Neural progenitor cell (in vitro differentiated cells): ENCODE measurements at regions not wholly inside any gene's neighbourhood (a gene's known extent, or its start where the extent isn't known, plus 50 kb on each side); places are given as distances from the start of the nearest gene placed in this dataset.

Source experiments
- DNase-seq: peaks from one replicate; pipeline ENCODE4 v3.0.0-alpha.2; 2016; ENCODE audit warnings: low spot score
- H2AFZ ChIP-seq: fragments of 200-600 bp; sonication (generic); replicated peaks from 2 replicates; pipeline ENCODE4 v1.6.1; 2016; ENCODE audit warnings: antibody characterized with exemption
- H3F3A ChIP-seq: fragments of 200-600 bp; sonication (generic); 2 replicates; pipeline ENCODE4 v1.6.1; 2016; ENCODE audit warnings: antibody characterized with exemption, low read depth
- H3K27ac ChIP-seq: fragments of 200-600 bp; sonication (generic); 2 replicates; pipeline ENCODE4 v1.5.1; 2016; ENCODE audit warnings: mild to moderate bottlenecking
- H3K27me3 ChIP-seq: fragments of 200-600 bp; sonication (generic); 2 replicates; pipeline ENCODE4 v1.6.1; 2016; ENCODE audit warnings: mild to moderate bottlenecking, moderate library complexity
- H3K36me3 ChIP-seq: fragments of 200-600 bp; sonication (generic); 2 replicates; pipeline ENCODE4 v1.5.1; 2016
- H3K4me1 ChIP-seq: fragments of 200-600 bp; sonication (generic); 2 replicates; pipeline ENCODE4 v1.6.1; 2016; ENCODE audit warnings: mixed run types
- H3K4me2 ChIP-seq: fragments of 200-600 bp; sonication (generic); 2 replicates; pipeline ENCODE4 v1.6.1; 2016
- H3K4me3 ChIP-seq: fragments of 200-600 bp; sonication (generic); 2 replicates; pipeline ENCODE4 v1.5.1; 2016
- H3K79me2 ChIP-seq: fragments of 200-600 bp; sonication (generic); 2 replicates; pipeline ENCODE4 v1.6.1; 2016; ENCODE audit warnings: low read depth
- H3K9ac ChIP-seq: fragments of 200-600 bp; sonication (generic); 2 replicates; pipeline ENCODE4 v1.6.1; 2016
- H3K9me3 ChIP-seq: fragments of 200-600 bp; sonication (generic); 2 replicates; pipeline ENCODE4 v1.5.1; 2016; ENCODE audit warnings: low read depth
- H4K20me1 ChIP-seq: fragments of 200-600 bp; sonication (generic); 2 replicates; pipeline ENCODE4 v1.6.1; 2016; ENCODE audit warnings: low read depth
- H3K27ac Mint-ChIP-seq: 3 replicates; pipeline ENCODE4 v1.8.0; 2021; ENCODE audit warnings: mixed read lengths
- H3K27me3 Mint-ChIP-seq: 2 replicates; pipeline ENCODE4 v1.8.0; 2022; ENCODE audit warnings: low read depth, mild to moderate bottlenecking, inconsistent platforms, moderate library complexity, mixed read lengths; ENCODE audit not compliant: insufficient read depth
- H3K36me3 Mint-ChIP-seq: 3 replicates; pipeline ENCODE4 v1.8.0; 2021; ENCODE audit warnings: mixed read lengths
- H3K4me1 Mint-ChIP-seq: 3 replicates; pipeline ENCODE4 v1.8.0; 2021; ENCODE audit warnings: mixed read lengths
- H3K4me3 Mint-ChIP-seq: 3 replicates; pipeline ENCODE4 v1.8.0; 2021; ENCODE audit warnings: mild to moderate bottlenecking, moderate library complexity, mixed read lengths
- H3K9me3 Mint-ChIP-seq: 3 replicates; pipeline ENCODE4 v1.8.0; 2020; ENCODE audit warnings: mixed read lengths
- EZH2 ChIP-seq: fragments of 200-600 bp; sonication (generic); IDR thresholded peaks from 2 replicates; pipeline ENCODE4 v1.6.1; 2017; ENCODE audit warnings: antibody characterized with exemption, mild to moderate bottlenecking, moderate library complexity
- EZH2phosphoT487 ChIP-seq: fragments of 200-600 bp; sonication (generic); IDR thresholded peaks from 2 replicates; pipeline ENCODE4 v1.6.1; 2017; ENCODE audit warnings: antibody characterized with exemption
- TF ChIP-seq, protein P1 (sequence below): fragments of 200-600 bp; sonication (generic); IDR thresholded peaks from 2 replicates; pipeline ENCODE4 v1.5.1; 2017; ENCODE audit warnings: antibody characterized with exemption, mild to moderate bottlenecking

DNA sequence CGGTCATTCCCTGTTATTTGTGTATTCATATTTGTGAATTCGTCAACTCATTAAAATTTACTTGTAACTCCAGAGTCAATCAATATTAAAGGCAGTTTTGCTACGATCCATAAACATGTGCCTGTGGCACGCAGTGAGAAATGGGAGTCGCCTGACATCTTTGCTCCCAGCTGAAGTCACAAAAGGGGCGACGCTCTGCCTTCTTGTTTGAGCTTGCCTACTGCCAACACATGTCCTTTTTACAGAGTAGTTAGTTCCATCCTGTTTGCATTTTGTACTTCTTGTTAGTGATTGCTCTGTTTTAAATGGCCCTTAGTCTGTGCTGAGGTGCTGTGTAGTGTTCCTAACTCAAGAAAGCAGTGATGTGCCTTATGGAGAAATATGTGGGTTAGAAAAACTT lies 305.3 kb downstream of the ETS1 start:
- H3K27me3 ChIP-seq: no peaks in the 10 kb centered on the region
- no peak overlapping the region for H3K4me2 ChIP-seq
- H3K4me3 ChIP-seq: no peak overlapping the region

DNA sequence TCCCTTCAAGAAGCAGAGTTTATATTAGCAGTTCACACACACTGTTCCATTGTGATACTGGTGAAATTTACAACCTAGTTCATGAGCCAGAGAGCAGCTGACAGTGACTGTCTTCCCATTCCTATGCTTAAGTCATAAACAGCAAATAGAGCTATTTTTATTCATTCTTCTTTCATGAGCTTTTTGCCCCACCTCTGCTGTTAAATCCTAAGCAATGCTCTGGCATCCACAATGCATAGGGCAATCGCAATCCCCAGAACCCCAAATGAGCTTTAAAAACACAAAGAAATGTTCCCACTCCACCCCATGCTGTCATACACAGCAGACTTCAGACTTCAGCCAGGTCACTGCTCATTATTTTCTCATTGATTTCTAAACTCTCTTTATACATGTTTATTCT lies 307.5 kb downstream of the ETS1 start:
- Mint-ChIP-seq H3K27ac (no peak overlapping the region), H3K36me3 (no peaks in the 10 kb centered on the region), H3K4me1 (peaks cover 7% of the 10 kb centered on the region), H3K27me3 (no peaks in the 10 kb centered on the region), H3K9me3 (peaks cover 3% of the 10 kb centered on the region), H3K4me3 (no peak overlapping the region)
- no peaks in the 10 kb centered on the region for H3K79me2 ChIP-seq
- H3F3A ChIP-seq: no peaks in the 10 kb centered on the region
- H3K27ac ChIP-seq: no peak overlapping the region
- no peaks in the 10 kb centered on the region for H3K4me1 ChIP-seq
- H4K20me1 ChIP-seq: no peaks in the 10 kb centered on the region
- no peaks in the 10 kb centered on the region for H3K27me3 ChIP-seq
- no peak overlapping the region for H3K9ac ChIP-seq
- H2AFZ ChIP-seq: no peak overlapping the region
- no peaks in the 10 kb centered on the region for H3K36me3 ChIP-seq
- H3K4me2 ChIP-seq: no peak overlapping the region
- no peak overlapping the region for H3K4me3 ChIP-seq
- H3K9me3 ChIP-seq: no peaks in the 10 kb centered on the region
- no peak for DNase-seq
- TF ChIP-seq EZH2phosphoT487 (no peak), EZH2 (no peak)
- TF ChIP-seq, protein P1, sequence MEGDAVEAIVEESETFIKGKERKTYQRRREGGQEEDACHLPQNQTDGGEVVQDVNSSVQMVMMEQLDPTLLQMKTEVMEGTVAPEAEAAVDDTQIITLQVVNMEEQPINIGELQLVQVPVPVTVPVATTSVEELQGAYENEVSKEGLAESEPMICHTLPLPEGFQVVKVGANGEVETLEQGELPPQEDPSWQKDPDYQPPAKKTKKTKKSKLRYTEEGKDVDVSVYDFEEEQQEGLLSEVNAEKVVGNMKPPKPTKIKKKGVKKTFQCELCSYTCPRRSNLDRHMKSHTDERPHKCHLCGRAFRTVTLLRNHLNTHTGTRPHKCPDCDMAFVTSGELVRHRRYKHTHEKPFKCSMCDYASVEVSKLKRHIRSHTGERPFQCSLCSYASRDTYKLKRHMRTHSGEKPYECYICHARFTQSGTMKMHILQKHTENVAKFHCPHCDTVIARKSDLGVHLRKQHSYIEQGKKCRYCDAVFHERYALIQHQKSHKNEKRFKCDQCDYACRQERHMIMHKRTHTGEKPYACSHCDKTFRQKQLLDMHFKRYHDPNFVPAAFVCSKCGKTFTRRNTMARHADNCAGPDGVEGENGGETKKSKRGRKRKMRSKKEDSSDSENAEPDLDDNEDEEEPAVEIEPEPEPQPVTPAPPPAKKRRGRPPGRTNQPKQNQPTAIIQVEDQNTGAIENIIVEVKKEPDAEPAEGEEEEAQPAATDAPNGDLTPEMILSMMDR: no peak

More for the DNA sequence above, 305.3 kb downstream of the ETS1 start:
- Histone ChIP-seq H3K36me3 (no peaks in the 10 kb centered on the region), H3K4me1 (no peaks in the 10 kb centered on the region), H2AFZ (no peak overlapping the region), H4K20me1 (no peaks in the 10 kb centered on the region), H3K27ac (no peak overlapping the region), H3K9ac (no peak overlapping the region), H3K9me3 (no peaks in the 10 kb centered on the region), H3K79me2 (no peaks in the 10 kb centered on the region), H3F3A (no peaks in the 10 kb centered on the region)
- no peak for DNase-seq
- H3K27ac Mint-ChIP-seq: no peak overlapping the region
- TF ChIP-seq EZH2phosphoT487 (no peak), EZH2 (no peak)
- TF ChIP-seq, protein P1: no peak
- no peaks in the 10 kb centered on the region for H3K36me3 Mint-ChIP-seq
- peaks cover 7% of the 10 kb centered on the region for H3K4me1 Mint-ChIP-seq
- H3K9me3 Mint-ChIP-seq: no peaks in the 10 kb centered on the region
- no peak overlapping the region for H3K4me3 Mint-ChIP-seq
- H3K27me3 Mint-ChIP-seq: peaks cover 3% of the 10 kb centered on the region

DNA sequence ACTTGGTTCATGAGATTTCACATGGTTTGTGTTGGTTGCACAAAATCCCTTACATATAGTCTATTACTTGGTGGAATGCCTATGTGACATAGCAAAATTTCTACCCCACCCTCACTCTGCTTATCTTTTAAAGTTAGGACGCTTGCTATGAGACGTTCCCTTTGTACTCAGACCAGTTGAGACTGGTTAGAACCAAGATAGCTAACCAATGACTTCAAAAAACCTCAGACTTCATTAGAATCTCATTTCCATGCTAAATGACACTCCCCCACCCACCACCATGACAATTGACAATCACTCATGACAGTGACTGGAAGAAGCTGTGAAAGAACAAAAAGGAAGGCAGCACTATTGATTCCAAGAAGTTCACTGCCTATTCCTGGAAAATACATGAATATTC lies 313.6 kb downstream of the ETS1 start:
- H3K4me1 Mint-ChIP-seq: no peaks in the 10 kb centered on the region
- H3K4me3 Mint-ChIP-seq: no peak overlapping the region
- H3K9ac ChIP-seq: no peak overlapping the region
- no peaks in the 10 kb centered on the region for H3F3A ChIP-seq
- H3K9me3 ChIP-seq: no peaks in the 10 kb centered on the region
- H3K27me3 ChIP-seq: no peaks in the 10 kb centered on the region
- H3K79me2 ChIP-seq: no peaks in the 10 kb centered on the region
- no peaks in the 10 kb centered on the region for H3K4me1 ChIP-seq
- no peak overlapping the region for H3K4me3 ChIP-seq
- TF ChIP-seq, protein P1: no peak
- TF ChIP-seq EZH2phosphoT487: no peak
- no peak for TF ChIP-seq EZH2
- H3K27ac Mint-ChIP-seq: no peak overlapping the region
- no peak overlapping the region for H3K27ac ChIP-seq
- peaks cover 5% of the 10 kb centered on the region for H3K9me3 Mint-ChIP-seq
- no peak overlapping the region for H2AFZ ChIP-seq
- peaks cover 2% of the 10 kb centered on the region for H3K27me3 Mint-ChIP-seq
- no peak for DNase-seq
- no peaks in the 10 kb centered on the region for H3K36me3 Mint-ChIP-seq
- H3K4me2 ChIP-seq: no peak overlapping the region
- no peaks in the 10 kb centered on the region for H3K36me3 ChIP-seq
- H4K20me1 ChIP-seq: no peaks in the 10 kb centered on the region

DNA sequence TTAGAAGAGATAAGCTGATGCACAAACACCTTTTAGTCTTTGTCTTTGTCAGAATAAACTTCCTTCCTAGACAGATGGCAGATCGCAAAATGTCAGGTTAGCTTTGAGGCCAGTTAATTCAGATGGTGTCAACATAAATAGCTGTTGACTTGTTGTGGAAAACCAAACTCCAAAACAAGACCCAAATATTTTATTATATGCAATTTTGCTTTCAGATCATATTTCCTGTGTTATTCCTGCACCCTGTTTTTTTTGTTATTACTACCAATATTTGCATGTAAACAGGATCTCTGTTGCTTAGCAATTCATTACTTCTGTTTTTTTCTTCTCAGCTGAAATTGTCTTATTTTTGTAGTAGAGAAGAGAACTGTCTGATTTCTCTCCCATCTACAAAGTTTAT lies 316.0 kb downstream of the ETS1 start:
- Histone ChIP-seq H2AFZ (no peak overlapping the region), H3K4me1 (no peaks in the 10 kb centered on the region), H3F3A (no peaks in the 10 kb centered on the region), H3K27ac (no peak overlapping the region), H3K4me3 (no peak overlapping the region), H3K27me3 (no peaks in the 10 kb centered on the region), H4K20me1 (no peaks in the 10 kb centered on the region), H3K9me3 (no peaks in the 10 kb centered on the region), H3K9ac (no peak overlapping the region), H3K4me2 (no peak overlapping the region), H3K79me2 (no peaks in the 10 kb centered on the region), H3K36me3 (no peaks in the 10 kb centered on the region)
- H3K4me3 Mint-ChIP-seq: no peak overlapping the region
- H3K9me3 Mint-ChIP-seq: peaks cover 2% of the 10 kb centered on the region
- H3K36me3 Mint-ChIP-seq: no peaks in the 10 kb centered on the region
- DNase-seq: no peak
- H3K27ac Mint-ChIP-seq: no peak overlapping the region
- peaks cover 2% of the 10 kb centered on the region for H3K27me3 Mint-ChIP-seq
- no peaks in the 10 kb centered on the region for H3K4me1 Mint-ChIP-seq
- TF ChIP-seq EZH2: no peak
- no peak for TF ChIP-seq EZH2phosphoT487
- TF ChIP-seq, protein P1: no peak
